ENCODE measurements at regions not wholly inside any gene's neighbourhood (a gene's known extent, or its start where the extent isn't known, plus 50 kb on each side); places are given as distances from the start of the nearest gene placed in this dataset.
"Not testable (repeated sequence)": the region's sequence is repeated elsewhere in the genome, so short reads cannot be mapped to it uniquely, and the experiment has no call there.

DNA sequence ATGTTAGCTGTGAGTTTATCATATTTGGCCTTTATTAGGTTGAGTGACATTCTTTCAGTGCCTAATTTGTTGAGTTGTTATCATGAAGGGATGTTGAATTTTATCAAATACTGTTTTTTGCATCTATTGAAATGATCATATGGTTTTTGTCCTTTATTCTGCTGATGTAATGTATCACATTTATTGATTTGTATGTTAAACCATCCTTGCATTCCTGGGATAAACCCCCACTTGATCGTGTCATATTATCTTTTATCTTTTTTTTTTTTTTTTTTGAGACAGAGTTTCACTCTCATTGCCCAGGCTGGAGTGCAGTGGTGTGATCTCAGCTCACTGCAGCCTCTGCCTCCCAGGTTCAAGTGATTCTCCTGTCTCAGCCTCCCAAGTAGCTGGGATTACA, 51.9 kb upstream of the MFGE8 start:
- H3K36me3 ChIP-seq (ENCODE audit: control insufficient read depth, insufficient read depth, low read length); ATAC-seq; in situ Hi-C loops (cut with HindIII; ENCODE audit: low pct_unique_long_range_greater_than_20kb, low sequenced_read_pairs); H3K4me1 ChIP-seq (ENCODE audit: control insufficient read depth, insufficient read depth, low read length); BruUV-seq (replicated peaks); intact Hi-C loops (cut with micrococcal nuclease; ENCODE audit: unreplicated experiment); DNase-seq (ENCODE audit: low read depth, low spot score); H3K27ac ChIP-seq (ENCODE audit: low read length); CTCF ChIA-PET; H3K9me3 ChIP-seq (ENCODE audit: control insufficient read depth, insufficient read depth, low read depth, low read length); H3K27me3 ChIP-seq (ENCODE audit: control insufficient read depth, insufficient read depth, low read length); H3K4me3 ChIP-seq (ENCODE audit: low read depth in 2 of 2, low read length in 2 of 2): not testable (repeated sequence)
- POLR2A ChIA-PET = interaction anchor here (0.6 kb wide), 1 partner anchor 26 kb away, joined by 8 read pairs; no protein-coding TSS in a partner anchor

DNA sequence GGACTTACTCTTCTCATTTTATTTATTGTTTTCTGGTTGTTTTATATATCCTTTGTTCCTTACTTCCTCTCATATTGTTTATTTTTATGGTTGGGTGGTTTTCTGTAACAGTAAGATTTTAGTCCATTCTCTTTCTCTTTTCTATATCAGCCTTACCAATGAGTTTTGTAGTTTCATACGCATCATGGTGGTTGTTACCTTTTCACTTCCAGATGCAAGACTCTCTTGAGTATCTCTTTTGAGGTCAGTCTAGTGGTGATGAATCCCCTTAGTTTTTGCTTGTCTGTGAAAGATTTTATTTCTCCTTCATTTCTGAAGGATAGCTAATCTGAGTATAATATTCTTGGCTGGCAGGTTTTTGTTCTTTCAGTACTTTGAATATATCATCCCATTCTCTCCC, 57.1 kb upstream of the MFGE8 start:
- BruUV-seq (replicated peaks) = no TSS peak
- no peak for ATAC-seq
- TF ChIP-seq, protein P1, sequence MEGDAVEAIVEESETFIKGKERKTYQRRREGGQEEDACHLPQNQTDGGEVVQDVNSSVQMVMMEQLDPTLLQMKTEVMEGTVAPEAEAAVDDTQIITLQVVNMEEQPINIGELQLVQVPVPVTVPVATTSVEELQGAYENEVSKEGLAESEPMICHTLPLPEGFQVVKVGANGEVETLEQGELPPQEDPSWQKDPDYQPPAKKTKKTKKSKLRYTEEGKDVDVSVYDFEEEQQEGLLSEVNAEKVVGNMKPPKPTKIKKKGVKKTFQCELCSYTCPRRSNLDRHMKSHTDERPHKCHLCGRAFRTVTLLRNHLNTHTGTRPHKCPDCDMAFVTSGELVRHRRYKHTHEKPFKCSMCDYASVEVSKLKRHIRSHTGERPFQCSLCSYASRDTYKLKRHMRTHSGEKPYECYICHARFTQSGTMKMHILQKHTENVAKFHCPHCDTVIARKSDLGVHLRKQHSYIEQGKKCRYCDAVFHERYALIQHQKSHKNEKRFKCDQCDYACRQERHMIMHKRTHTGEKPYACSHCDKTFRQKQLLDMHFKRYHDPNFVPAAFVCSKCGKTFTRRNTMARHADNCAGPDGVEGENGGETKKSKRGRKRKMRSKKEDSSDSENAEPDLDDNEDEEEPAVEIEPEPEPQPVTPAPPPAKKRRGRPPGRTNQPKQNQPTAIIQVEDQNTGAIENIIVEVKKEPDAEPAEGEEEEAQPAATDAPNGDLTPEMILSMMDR (IDR thresholded peaks at IDR 0.05) = no peak
- no peak for TF ChIP-seq SIN3A (IDR thresholded peaks at IDR 0.05; ENCODE audit: borderline replicate concordance, insufficient read depth, low read depth, low read length)
- TF ChIP-seq TCF7L2 (IDR thresholded peaks at IDR 0.05; ENCODE audit: low read depth, low read length) = no peak

DNA sequence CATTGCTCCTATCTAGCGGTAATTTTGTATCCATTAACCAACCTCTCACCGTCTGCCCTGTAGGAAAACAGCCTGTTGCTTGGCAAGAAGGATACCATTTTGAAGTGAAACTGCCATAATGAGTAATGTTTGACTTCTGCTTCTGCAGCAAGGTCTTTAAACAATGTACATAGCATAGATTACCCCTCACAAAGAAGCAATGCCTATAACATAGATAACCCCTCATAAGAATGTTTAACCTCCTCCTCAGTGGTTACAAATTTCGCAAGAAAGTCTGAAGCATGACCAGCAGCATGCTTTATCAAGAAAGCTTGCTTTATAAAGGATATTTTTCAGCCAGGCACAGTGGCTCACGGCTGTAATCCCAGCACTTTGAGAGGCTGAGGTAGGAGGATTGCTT, 61.2 kb upstream of the MFGE8 start:
- TF ChIP-seq SIN3A (IDR thresholded peaks at IDR 0.05; ENCODE audit: borderline replicate concordance, insufficient read depth, low read depth, low read length) (no peak), POLR2AphosphoS5 (IDR thresholded peaks at IDR 0.05; ENCODE audit: low read depth, low read length) (peak; percentile 32; the same call in 1 of the 2 replicates), TCF7L2 (IDR thresholded peaks at IDR 0.05; ENCODE audit: low read depth, low read length) (no peak; the same call in 1 of the 2 replicates)
- TF ChIP-seq, protein P2, sequence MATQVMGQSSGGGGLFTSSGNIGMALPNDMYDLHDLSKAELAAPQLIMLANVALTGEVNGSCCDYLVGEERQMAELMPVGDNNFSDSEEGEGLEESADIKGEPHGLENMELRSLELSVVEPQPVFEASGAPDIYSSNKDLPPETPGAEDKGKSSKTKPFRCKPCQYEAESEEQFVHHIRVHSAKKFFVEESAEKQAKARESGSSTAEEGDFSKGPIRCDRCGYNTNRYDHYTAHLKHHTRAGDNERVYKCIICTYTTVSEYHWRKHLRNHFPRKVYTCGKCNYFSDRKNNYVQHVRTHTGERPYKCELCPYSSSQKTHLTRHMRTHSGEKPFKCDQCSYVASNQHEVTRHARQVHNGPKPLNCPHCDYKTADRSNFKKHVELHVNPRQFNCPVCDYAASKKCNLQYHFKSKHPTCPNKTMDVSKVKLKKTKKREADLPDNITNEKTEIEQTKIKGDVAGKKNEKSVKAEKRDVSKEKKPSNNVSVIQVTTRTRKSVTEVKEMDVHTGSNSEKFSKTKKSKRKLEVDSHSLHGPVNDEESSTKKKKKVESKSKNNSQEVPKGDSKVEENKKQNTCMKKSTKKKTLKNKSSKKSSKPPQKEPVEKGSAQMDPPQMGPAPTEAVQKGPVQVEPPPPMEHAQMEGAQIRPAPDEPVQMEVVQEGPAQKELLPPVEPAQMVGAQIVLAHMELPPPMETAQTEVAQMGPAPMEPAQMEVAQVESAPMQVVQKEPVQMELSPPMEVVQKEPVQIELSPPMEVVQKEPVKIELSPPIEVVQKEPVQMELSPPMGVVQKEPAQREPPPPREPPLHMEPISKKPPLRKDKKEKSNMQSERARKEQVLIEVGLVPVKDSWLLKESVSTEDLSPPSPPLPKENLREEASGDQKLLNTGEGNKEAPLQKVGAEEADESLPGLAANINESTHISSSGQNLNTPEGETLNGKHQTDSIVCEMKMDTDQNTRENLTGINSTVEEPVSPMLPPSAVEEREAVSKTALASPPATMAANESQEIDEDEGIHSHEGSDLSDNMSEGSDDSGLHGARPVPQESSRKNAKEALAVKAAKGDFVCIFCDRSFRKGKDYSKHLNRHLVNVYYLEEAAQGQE (IDR thresholded peaks at IDR 0.05; ENCODE audit: insufficient read depth in 1 of 2, low read depth in 2 of 2, low read length in 1 of 2) = no peak
- TF ChIP-seq, protein P1 (IDR thresholded peaks at IDR 0.05) = no peak
- ChIA-PET POLR2A (interaction anchor here (1.2 kb wide), 1 partner anchor 15 kb away, joined by 6 read pairs; no protein-coding TSS in a partner anchor), CTCF (interaction anchor here (0.6 kb wide), 1 partner anchor 476 kb away, joined by 4 read pairs; no protein-coding TSS in a partner anchor)
- no peaks in the 10 kb centered on the region for H3K27me3 ChIP-seq (ENCODE audit: control insufficient read depth, insufficient read depth, low read length)
- ATAC-seq (peak; percentile 67), DNase-seq (ENCODE audit: low read depth, low spot score) (no peak)
- H3K36me3 ChIP-seq (ENCODE audit: control insufficient read depth, insufficient read depth, low read length) = no peaks in the 10 kb centered on the region
- in situ Hi-C loops (cut with HindIII; ENCODE audit: low pct_unique_long_range_greater_than_20kb, low sequenced_read_pairs) (no loop called here), intact Hi-C loops (cut with micrococcal nuclease; ENCODE audit: unreplicated experiment) (no loop called here)
- H3K4me3 ChIP-seq (ENCODE audit: low read depth in 2 of 2, low read length in 2 of 2) = no peak overlapping the region
- peak overlapping the region; percentile 60; the same call in 1 of the 2 replicates for H3K27ac ChIP-seq (ENCODE audit: low read length)
- no peaks in the 10 kb centered on the region for H3K9me3 ChIP-seq (ENCODE audit: control insufficient read depth, insufficient read depth, low read depth, low read length)
- H3K4me1 ChIP-seq (ENCODE audit: control insufficient read depth, insufficient read depth, low read length) = peaks cover 5% of the 10 kb centered on the region; the same call in 1 of the 2 replicates
- BruUV-seq (replicated peaks) = no TSS peak

More for the DNA sequence above, 57.1 kb upstream of the MFGE8 start:
- ChIA-PET POLR2A (interaction anchor here (0.6 kb wide), 1 partner anchor 153 kb away, joined by 12 read pairs; no protein-coding TSS in a partner anchor), CTCF (no interaction called here)
- no peaks in the 10 kb centered on the region for H3K9me3 ChIP-seq (ENCODE audit: control insufficient read depth, insufficient read depth, low read depth, low read length)
- H3K27me3 ChIP-seq (ENCODE audit: control insufficient read depth, insufficient read depth, low read length) = no peaks in the 10 kb centered on the region
- in situ Hi-C loops (cut with HindIII; ENCODE audit: low pct_unique_long_range_greater_than_20kb, low sequenced_read_pairs) = no loop called here
- intact Hi-C loops (cut with micrococcal nuclease; ENCODE audit: unreplicated experiment) = no loop called here
- H3K4me3 ChIP-seq (ENCODE audit: low read depth in 2 of 2, low read length in 2 of 2) = no peak overlapping the region
- no peak for DNase-seq (ENCODE audit: low read depth, low spot score)
- H3K36me3 ChIP-seq (ENCODE audit: control insufficient read depth, insufficient read depth, low read length) = no peaks in the 10 kb centered on the region
- peak overlapping the region; percentile 12; the same call in 1 of the 2 replicates for H3K27ac ChIP-seq (ENCODE audit: low read length)
- H3K4me1 ChIP-seq (ENCODE audit: control insufficient read depth, insufficient read depth, low read length) = no peaks in the 10 kb centered on the region

Data from Panc1 (cell line).